ENCODE measurements at regions not wholly inside any gene's neighbourhood (a gene's known extent, or its start where the extent isn't known, plus 50 kb on each side); places are given as distances from the start of the nearest gene placed in this dataset.
"Not testable (repeated sequence)": the region's sequence is repeated elsewhere in the genome, so short reads cannot be mapped to it uniquely, and the experiment has no call there.

GRCh38 chr14:38394767-38395166, 138.9 kb upstream of the CLEC14A start:
- no peak for ATAC-seq

GRCh38 chr14:38394064-38394463, 138.2 kb upstream of the CLEC14A start:
- no peak for ATAC-seq

GRCh38 chr14:38391334-38391733, 135.4 kb upstream of the CLEC14A start:
- no peak for ATAC-seq

GRCh38 chr14:38389681-38390080, 133.8 kb upstream of the CLEC14A start:
- ATAC-seq, result no peak

- ATAC-seq, result no peak
These were observed 131.9 kb upstream of the CLEC14A start for GRCh38 chr14:38387821-38388220.

- no peak for ATAC-seq
These were observed 129.9 kb upstream of the CLEC14A start for GRCh38 chr14:38385836-38386235.

GRCh38 chr14:38385343-38385742, 129.4 kb upstream of the CLEC14A start:
- ATAC-seq, result no peak

GRCh38 chr14:38384741-38385140, 128.8 kb upstream of the CLEC14A start:
- no peak for ATAC-seq

- ATAC-seq, result no peak
These were observed 112.0 kb upstream of the CLEC14A start for GRCh38 chr14:38367922-38368321.

GRCh38 chr14:38366374-38366773, 110.5 kb upstream of the CLEC14A start:
- no peak for ATAC-seq

- no peak for ATAC-seq
These were observed 107.3 kb upstream of the CLEC14A start for GRCh38 chr14:38363217-38363616.

GRCh38 chr14:38357557-38357956, 101.7 kb upstream of the CLEC14A start:
- no peak for ATAC-seq

GRCh38 chr14:38355473-38355872, 99.6 kb upstream of the CLEC14A start:
- not testable (repeated sequence) for ATAC-seq

GRCh38 chr14:38350102-38350501, 94.2 kb upstream of the CLEC14A start:
- ATAC-seq, result no peak

GRCh38 chr14:38342803-38343202, 86.9 kb upstream of the CLEC14A start:
- no peak for ATAC-seq

- no peak for ATAC-seq
These were observed 83.8 kb upstream of the CLEC14A start for GRCh38 chr14:38339696-38340095.

- no peak for ATAC-seq
These were observed 80.4 kb upstream of the CLEC14A start for GRCh38 chr14:38336298-38336697.

- ATAC-seq, result no peak
These were observed 74.4 kb upstream of the CLEC14A start for GRCh38 chr14:38330275-38330674.

- no peak for ATAC-seq
These were observed 73.4 kb upstream of the CLEC14A start for GRCh38 chr14:38329246-38329645.

- no peak for ATAC-seq
These were observed 61.0 kb upstream of the CLEC14A start for GRCh38 chr14:38316922-38317321.

- no peak for ATAC-seq
These were observed 55.8 kb upstream of the CLEC14A start for GRCh38 chr14:38311655-38312054.

- ATAC-seq, result no peak
These were observed 54.6 kb upstream of the CLEC14A start for GRCh38 chr14:38310420-38310995.

GRCh38 chr14:38309522-38310277, 53.8 kb upstream of the CLEC14A start:
- ATAC-seq, result no peak
